ENCODE measurements at regions not wholly inside any gene's neighbourhood (a gene's known extent, or its start where the extent isn't known, plus 50 kb on each side); places are given as distances from the start of the nearest gene placed in this dataset.

DNA sequence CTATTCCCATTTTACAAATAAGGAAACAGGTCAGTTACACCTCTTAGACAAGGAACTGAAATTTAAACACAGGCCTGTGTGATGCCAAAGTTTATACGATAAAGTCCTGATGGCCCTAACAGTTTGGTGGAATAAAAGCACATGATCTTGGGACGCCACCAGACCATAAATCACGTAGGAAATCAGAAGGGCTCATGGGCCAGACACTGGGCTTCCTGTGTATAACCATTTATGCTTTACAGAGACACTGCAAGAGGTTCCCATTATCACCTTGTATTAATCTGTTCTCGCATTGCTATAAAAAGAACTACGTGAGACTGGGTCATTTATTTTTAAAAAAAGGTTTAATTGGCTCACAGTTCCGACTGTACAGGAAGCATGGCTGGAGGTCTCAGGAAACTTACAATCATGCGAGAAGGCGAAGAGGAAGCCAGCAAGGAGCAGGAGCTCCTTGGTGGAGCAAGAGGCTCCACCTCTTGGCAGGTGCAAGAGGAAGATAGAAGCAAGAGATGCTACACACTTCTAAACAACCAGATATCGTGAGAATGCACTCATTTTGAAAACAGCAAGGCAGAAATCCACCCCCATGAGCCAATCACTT is 124.0 kb upstream of the MON1B start:
- peaks cover 0 to 6% (median 0%) of the 10 kb centered on the region in 6 donors for H3K9me3 Mint-ChIP-seq
- no peak overlapping the region for H3K4me3 Mint-ChIP-seq
- peaks cover 1 to 3% (median 3%) of the 10 kb centered on the region in 3 donors for H3K27me3 Mint-ChIP-seq (ENCODE audit: low read depth in 3 of 3)
- DNase-seq: no peak
- H3K36me3 Mint-ChIP-seq: no peaks in the 10 kb centered on the region
- no peak overlapping the region for H3K27ac Mint-ChIP-seq
- no peaks in the 10 kb centered on the region for H3K4me1 Mint-ChIP-seq

DNA sequence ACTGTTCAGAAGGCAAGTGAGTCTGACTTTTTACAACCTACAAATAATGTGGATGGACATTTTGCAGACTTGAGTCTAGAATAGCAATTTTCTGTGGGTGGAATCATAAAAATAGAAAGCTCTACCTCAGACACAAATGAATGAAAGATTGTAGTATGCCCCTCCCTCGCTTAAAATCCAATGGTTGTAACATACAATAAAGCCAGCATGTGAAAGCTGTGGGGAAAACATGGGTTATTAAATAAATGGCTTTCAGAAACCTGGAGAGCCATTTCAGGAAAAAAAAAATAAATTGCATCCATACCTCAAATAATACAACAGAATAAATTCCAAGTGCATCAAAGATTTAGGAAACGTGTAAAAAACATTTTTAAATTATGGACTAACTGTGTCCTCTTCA is 123.1 kb upstream of the MON1B start:
- DNase-seq: no peak

DNA sequence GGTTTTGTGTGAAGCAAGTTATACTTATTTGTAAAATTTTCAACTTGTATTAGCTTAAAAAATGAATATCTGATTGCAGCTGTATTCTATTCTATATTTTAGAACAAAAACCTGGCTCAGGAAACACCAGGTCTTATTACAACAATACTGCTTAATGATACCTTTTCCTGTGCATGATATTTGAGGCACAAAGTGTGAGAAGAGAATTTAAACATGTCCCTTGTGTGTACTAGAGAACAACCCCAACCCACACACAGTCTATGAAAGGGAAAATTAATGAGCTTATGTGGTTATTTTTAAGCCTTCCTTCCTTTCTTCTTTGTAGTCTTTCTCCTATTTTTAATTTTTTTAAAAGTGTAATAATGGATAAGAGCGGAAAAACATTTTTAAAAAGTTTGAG is 122.6 kb upstream of the MON1B start:
- Mint-ChIP-seq H3K4me1 (no peaks in the 10 kb centered on the region), H3K27me3 (ENCODE audit: low read depth in 3 of 3) (peaks cover 1 to 3% (median 1%) of the 10 kb centered on the region in 3 donors), H3K9me3 (peaks cover 0 to 4% (median 0%) of the 10 kb centered on the region in 6 donors), H3K4me3 (no peak overlapping the region), H3K27ac (no peak overlapping the region), H3K36me3 (no peaks in the 10 kb centered on the region)
- no peak for DNase-seq

More for the DNA sequence above, 123.1 kb upstream of the MON1B start:
- no peaks in the 10 kb centered on the region for H3K36me3 Mint-ChIP-seq
- H3K27ac Mint-ChIP-seq: no peak overlapping the region
- no peaks in the 10 kb centered on the region for H3K4me1 Mint-ChIP-seq
- H3K9me3 Mint-ChIP-seq: peaks cover 0 to 4% (median 0%) of the 10 kb centered on the region in 6 donors
- H3K27me3 Mint-ChIP-seq (ENCODE audit: low read depth in 3 of 3): peaks cover 1 to 3% (median 3%) of the 10 kb centered on the region in 3 donors
- no peak overlapping the region for H3K4me3 Mint-ChIP-seq

- Mint-ChIP-seq H3K27ac (no peak overlapping the region), H3K4me1 (no peaks in the 10 kb centered on the region), H3K4me3 (no peak overlapping the region), H3K9me3 (peaks cover 0 to 4% (median 0%) of the 10 kb centered on the region in 6 donors), H3K36me3 (no peaks in the 10 kb centered on the region), H3K27me3 (ENCODE audit: low read depth in 3 of 3) (peaks cover 0 to 3% (median 1%) of the 10 kb centered on the region in 3 donors)
- no peak for DNase-seq
These were observed 121.1 kb upstream of the MON1B start for GRCh38 chr16:77069929-77070328.

DNA sequence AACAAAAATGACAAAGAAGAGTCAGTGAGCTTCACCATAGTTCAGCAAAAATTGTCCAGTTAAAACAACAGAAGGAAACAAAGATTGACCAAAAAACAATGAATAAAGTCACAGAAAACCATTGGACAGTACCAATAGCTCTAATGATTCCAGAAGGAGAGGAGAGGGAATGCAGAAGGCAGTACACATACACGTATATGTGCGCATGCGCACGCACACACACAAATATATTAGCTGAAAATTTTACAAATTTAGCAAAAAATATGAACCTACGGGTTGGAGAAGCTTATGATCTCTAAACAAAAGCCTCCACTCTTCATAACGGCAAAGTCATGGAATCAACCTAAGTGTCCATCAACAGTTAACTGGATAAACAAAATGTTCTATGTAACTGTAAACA is 120.3 kb upstream of the MON1B start:
- Mint-ChIP-seq H3K4me1 (no peaks in the 10 kb centered on the region), H3K27me3 (ENCODE audit: low read depth in 3 of 3) (peaks cover 0 to 3% (median 1%) of the 10 kb centered on the region in 3 donors), H3K36me3 (no peaks in the 10 kb centered on the region), H3K4me3 (no peak overlapping the region), H3K9me3 (peaks cover 0 to 4% (median 0%) of the 10 kb centered on the region in 6 donors), H3K27ac (no peak overlapping the region)
- no peak for DNase-seq

GRCh38 chr16:77076839-77077238 is 114.2 kb upstream of the MON1B start:
- Mint-ChIP-seq H3K4me3 (no peak overlapping the region), H3K27me3 (ENCODE audit: low read depth in 3 of 3) (no peaks in the 10 kb centered on the region), H3K36me3 (no peaks in the 10 kb centered on the region), H3K4me1 (no peaks in the 10 kb centered on the region), H3K27ac (no peak overlapping the region), H3K9me3 (peaks cover 0 to 7% (median 0%) of the 10 kb centered on the region in 6 donors)
- DNase-seq: no peak

GRCh38 chr16:77077256-77077922 is 113.6 kb upstream of the MON1B start:
- Mint-ChIP-seq H3K27ac (no peak overlapping the region), H3K4me3 (no peak overlapping the region), H3K4me1 (no peaks in the 10 kb centered on the region), H3K9me3 (peaks cover 0 to 7% (median 0%) of the 10 kb centered on the region in 6 donors), H3K36me3 (no peaks in the 10 kb centered on the region), H3K27me3 (ENCODE audit: low read depth in 3 of 3) (no peaks in the 10 kb centered on the region)
- DNase-seq: no peak

GRCh38 chr16:77085981-77086380 is 105.0 kb upstream of the MON1B start:
- Mint-ChIP-seq H3K4me1 (no peaks in the 10 kb centered on the region), H3K9me3 (peaks cover 0 to 4% (median 0%) of the 10 kb centered on the region in 6 donors), H3K27ac (no peak overlapping the region), H3K36me3 (no peaks in the 10 kb centered on the region), H3K4me3 (no peak overlapping the region), H3K27me3 (ENCODE audit: low read depth in 3 of 3) (peaks cover 0 to 2% (median 0%) of the 10 kb centered on the region in 3 donors)
- no peak for DNase-seq

- H3K27ac Mint-ChIP-seq: no peak overlapping the region
- no peak overlapping the region for H3K4me3 Mint-ChIP-seq
- H3K27me3 Mint-ChIP-seq (ENCODE audit: low read depth in 3 of 3): peaks cover 0 to 2% (median 0%) of the 10 kb centered on the region in 3 donors
- H3K9me3 Mint-ChIP-seq: peaks cover 0 to 2% (median 0%) of the 10 kb centered on the region in 6 donors
- H3K36me3 Mint-ChIP-seq: no peaks in the 10 kb centered on the region
- no peak for DNase-seq
- no peaks in the 10 kb centered on the region for H3K4me1 Mint-ChIP-seq
These were observed 100.9 kb upstream of the MON1B start for GRCh38 chr16:77090062-77090461.

- Mint-ChIP-seq H3K27me3 (ENCODE audit: low read depth in 3 of 3) (no peaks in the 10 kb centered on the region), H3K36me3 (no peaks in the 10 kb centered on the region), H3K27ac (no peak overlapping the region), H3K4me1 (no peaks in the 10 kb centered on the region), H3K4me3 (no peak overlapping the region), H3K9me3 (peaks cover 0 to 4% (median under 1%) of the 10 kb centered on the region in 6 donors)
- DNase-seq: no peak
These were observed 97.7 kb upstream of the MON1B start for GRCh38 chr16:77093309-77093708.

DNA sequence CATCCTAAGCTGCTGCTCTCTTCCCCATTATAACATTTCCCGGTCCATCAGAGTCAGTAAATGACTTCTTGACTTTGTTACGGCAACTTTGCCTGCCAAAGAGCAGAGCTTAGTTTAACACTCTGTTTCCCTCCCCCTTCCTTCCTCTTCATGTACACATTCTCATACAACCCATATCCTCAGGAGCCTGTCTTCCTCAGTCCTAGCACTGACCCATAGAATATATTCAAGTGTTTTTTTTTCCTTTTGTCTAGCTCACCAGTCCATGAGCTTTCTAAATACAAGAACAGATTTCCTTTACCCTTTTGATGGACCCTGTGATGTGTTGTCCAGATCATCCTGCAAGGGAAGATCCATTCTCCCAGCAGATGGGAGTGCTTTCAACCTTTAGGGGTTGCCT is 97.0 kb upstream of the MON1B start:
- DNase-seq: no peak
- Mint-ChIP-seq H3K4me3 (no peak overlapping the region), H3K27me3 (ENCODE audit: low read depth in 3 of 3) (no peaks in the 10 kb centered on the region)

DNA sequence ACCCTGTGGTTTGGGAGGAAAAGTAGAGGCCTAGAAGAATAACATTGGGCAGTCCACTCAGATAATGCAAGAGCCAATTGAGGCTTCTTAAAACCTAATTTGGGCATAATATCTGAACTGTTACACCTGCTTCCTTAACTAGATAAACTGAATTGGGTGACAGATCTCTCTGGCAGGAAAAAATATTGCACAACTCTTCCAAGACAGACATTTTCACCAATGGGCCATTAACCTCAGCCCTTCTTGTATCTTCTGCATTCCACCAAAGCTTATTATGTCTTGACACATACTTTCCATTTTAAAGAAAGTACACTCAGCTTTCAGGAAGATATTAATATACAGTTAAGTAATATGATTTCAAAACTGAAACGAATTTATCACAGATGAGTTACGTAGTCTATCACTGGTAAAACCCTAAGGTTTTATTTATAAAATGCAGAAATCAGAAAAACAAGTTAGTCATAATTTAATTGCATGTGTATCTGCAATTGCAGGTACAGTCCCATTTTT is 79.9 kb upstream of the MON1B start:
- peaks cover 0 to 3% (median 3%) of the 10 kb centered on the region in 3 donors for H3K27me3 Mint-ChIP-seq (ENCODE audit: low read depth in 3 of 3)
- no peak overlapping the region for H3K4me3 Mint-ChIP-seq
- H3K9me3 Mint-ChIP-seq: peaks cover 0 to 10% (median 0%) of the 10 kb centered on the region in 6 donors
- no peak for DNase-seq
- no peak overlapping the region for H3K27ac Mint-ChIP-seq
- no peaks in the 10 kb centered on the region for H3K4me1 Mint-ChIP-seq
- no peaks in the 10 kb centered on the region for H3K36me3 Mint-ChIP-seq

More for the DNA sequence above, 97.0 kb upstream of the MON1B start:
- H3K4me1 Mint-ChIP-seq: no peaks in the 10 kb centered on the region
- no peaks in the 10 kb centered on the region for H3K36me3 Mint-ChIP-seq
- H3K27ac Mint-ChIP-seq: no peak overlapping the region
- peaks cover 0 to 4% (median under 1%) of the 10 kb centered on the region in 6 donors for H3K9me3 Mint-ChIP-seq

DNA sequence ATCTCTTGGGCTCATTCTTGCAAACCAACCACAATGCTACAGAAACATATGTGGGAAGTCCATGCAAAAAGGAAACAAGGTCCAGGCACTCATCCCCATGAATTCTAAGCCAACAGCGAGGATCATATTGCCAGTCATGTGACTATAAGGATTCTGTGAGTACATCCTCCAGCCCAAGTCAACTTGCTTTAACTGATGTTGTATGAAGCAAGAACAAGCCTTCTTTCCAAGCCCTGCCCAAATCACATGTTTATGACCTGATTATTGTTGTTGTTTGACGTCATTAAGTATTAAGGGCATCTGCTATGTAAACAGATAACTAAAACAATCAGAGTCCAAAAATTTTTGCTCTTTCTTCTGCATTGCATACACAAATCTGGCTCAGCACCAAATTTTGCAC is 78.2 kb upstream of the MON1B start:
- Mint-ChIP-seq H3K36me3 (no peaks in the 10 kb centered on the region), H3K9me3 (peaks cover 0 to 3% (median 0%) of the 10 kb centered on the region in 6 donors), H3K27ac (no peak overlapping the region), H3K27me3 (ENCODE audit: low read depth in 3 of 3) (peaks cover under 1 to 3% (median 3%) of the 10 kb centered on the region in 3 donors), H3K4me3 (no peak overlapping the region), H3K4me1 (no peaks in the 10 kb centered on the region)
- DNase-seq: no peak

DNA sequence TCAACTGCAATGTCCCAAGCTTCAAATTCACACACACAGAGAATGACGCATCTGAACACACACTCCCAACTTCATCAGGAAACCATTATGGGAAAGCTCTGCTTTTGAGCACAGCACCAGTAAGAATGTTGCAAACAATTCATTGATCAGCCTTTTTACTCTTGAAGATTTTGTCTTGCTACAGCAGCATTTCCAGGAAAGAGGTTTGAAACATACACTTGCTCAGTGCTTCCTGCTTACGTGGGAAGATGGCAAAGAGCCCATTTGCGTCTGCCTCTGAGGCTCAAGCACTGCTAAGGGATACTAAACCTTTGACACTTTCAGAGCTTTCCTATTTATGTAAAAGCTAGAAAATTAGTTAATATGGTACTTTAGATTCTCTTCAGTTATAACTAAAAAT is 77.2 kb upstream of the MON1B start:
- H3K27ac Mint-ChIP-seq: no peak overlapping the region
- peaks cover 0 to 2% (median 0%) of the 10 kb centered on the region in 3 donors for H3K27me3 Mint-ChIP-seq (ENCODE audit: low read depth in 3 of 3)
- peaks cover 0 to 3% (median 0%) of the 10 kb centered on the region in 6 donors for H3K9me3 Mint-ChIP-seq
- no peak for DNase-seq
- no peaks in the 10 kb centered on the region for H3K4me1 Mint-ChIP-seq
- no peak overlapping the region for H3K4me3 Mint-ChIP-seq
- no peaks in the 10 kb centered on the region for H3K36me3 Mint-ChIP-seq

Measured in immature natural killer cell (primary cell).